Neuronal stem cell (in vitro differentiated cells): ENCODE measurements at regions not wholly inside any gene's neighbourhood (a gene's known extent, or its start where the extent isn't known, plus 50 kb on each side); places are given as distances from the start of the nearest gene placed in this dataset.

Experiments used
- DNase-seq: peaks from one replicate; pipeline ENCODE4 v3.0.0-alpha.2; 2013; ENCODE audit warnings: low spot score
- H2AFZ ChIP-seq: one replicate; pipeline ENCODE4 v1.6.1; 2013; ENCODE audit warnings: mild to moderate bottlenecking, low read length, inconsistent platforms
- H2AK5ac ChIP-seq: 2 replicates; pipeline ENCODE4 v1.6.1; 2013; ENCODE audit warnings: low read depth, mild to moderate bottlenecking, inconsistent platforms, low read length, moderate library complexity, mixed read lengths
- H2BK120ac ChIP-seq: 2 replicates; pipeline ENCODE4 v1.6.1; 2013; ENCODE audit warnings: low read depth, mild to moderate bottlenecking, inconsistent platforms, low read length, moderate library complexity, mixed read lengths
- H2BK12ac ChIP-seq: one replicate; pipeline ENCODE4 v1.6.1; 2013; ENCODE audit warnings: low read length, inconsistent platforms
- H2BK15ac ChIP-seq: 2 replicates; pipeline ENCODE4 v1.6.1; 2013; ENCODE audit warnings: mild to moderate bottlenecking, low read length, inconsistent platforms, mixed read lengths
- H2BK5ac ChIP-seq: one replicate; pipeline ENCODE4 v1.6.1; 2013; ENCODE audit warnings: inconsistent platforms, mild to moderate bottlenecking, low read length, moderate library complexity
- H3K14ac ChIP-seq: one replicate; pipeline ENCODE4 v1.6.1; 2013; ENCODE audit warnings: low read length, inconsistent platforms
- H3K18ac ChIP-seq: 2 replicates; pipeline ENCODE4 v1.6.1; 2013; ENCODE audit warnings: low read length, inconsistent platforms
- H3K23ac ChIP-seq: 2 replicates; pipeline ENCODE4 v1.6.1; 2013; ENCODE audit warnings: low read depth, mild to moderate bottlenecking, mixed read lengths, low read length, inconsistent platforms; ENCODE audit not compliant: poor library complexity
- H3K27ac ChIP-seq: replicated peaks from 3 replicates; pipeline ENCODE4 v1.5.1; 2013; ENCODE audit warnings: low read length, inconsistent platforms
- H3K27me3 ChIP-seq, 3 experiments: 2 replicates each; pipeline ENCODE4 v1.6.1; 2013; ENCODE audit warnings: low read length in 3 of 3, mild to moderate bottlenecking in 2 of 3, inconsistent platforms in 1 of 3, low read depth in 1 of 3, mixed read lengths in 1 of 3, moderate library complexity in 1 of 3; ENCODE audit not compliant: control insufficient read depth in 3 of 3, insufficient read depth in 3 of 3
- H3K36me3 ChIP-seq, 2 donors: replicated peaks in 1 of 2; 2 replicates each; pipeline ENCODE4 v1.6.1; 2013; ENCODE audit warnings: low read length in 2 of 2; ENCODE audit not compliant: control insufficient read depth in 2 of 2, insufficient read depth in 2 of 2
- H3K4ac ChIP-seq: 2 replicates; pipeline ENCODE4 v1.6.1; 2013; ENCODE audit warnings: inconsistent platforms, mild to moderate bottlenecking, low read length, moderate library complexity
- H3K4me1 ChIP-seq, 2 donors: 1 replicate in 1 of 2; 2 replicates in 1 of 2; pipeline ENCODE4 v1.6.1; 2013; ENCODE audit warnings: low read length in 2 of 2, low read depth in 1 of 2; ENCODE audit not compliant: control insufficient read depth in 2 of 2, insufficient read depth in 1 of 2
- H3K4me2 ChIP-seq: one replicate; pipeline ENCODE4 v1.6.1; 2013; ENCODE audit warnings: mild to moderate bottlenecking, low read length, inconsistent platforms; ENCODE audit not compliant: insufficient read depth, poor library complexity, severe bottlenecking
- H3K4me3 ChIP-seq, 2 donors: 2 replicates each; pipeline ENCODE4 v1.5.1; 2013; ENCODE audit warnings: low read length in 2 of 2, mild to moderate bottlenecking in 2 of 2, inconsistent platforms in 1 of 2, moderate library complexity in 1 of 2
- H3K79me1 ChIP-seq: one replicate; pipeline ENCODE4 v1.6.1; 2013; ENCODE audit warnings: low read depth, mild to moderate bottlenecking, inconsistent platforms, low read length, moderate library complexity
- H3K9ac ChIP-seq: one replicate; pipeline ENCODE4 v1.6.1; 2013; ENCODE audit warnings: mild to moderate bottlenecking, low read depth, low read length, inconsistent platforms; ENCODE audit not compliant: poor library complexity
- H3K9me3 ChIP-seq, 2 donors: replicated peaks in 1 of 2; 2 replicates each; pipeline versions ENCODE3 to v1.6.1; 2013; ENCODE audit warnings: low read length in 2 of 2, mild to moderate bottlenecking in 2 of 2, inconsistent platforms in 1 of 2, low read depth in 1 of 2, mixed read lengths in 1 of 2, moderate library complexity in 1 of 2; ENCODE audit not compliant: control insufficient read depth in 2 of 2, insufficient read depth in 1 of 2
- H4K8ac ChIP-seq: one replicate; pipeline ENCODE4 v1.6.1; 2013; ENCODE audit warnings: low read depth, mild to moderate bottlenecking, inconsistent platforms, low read length, moderate library complexity
- H4K91ac ChIP-seq: one replicate; pipeline ENCODE4 v1.6.1; 2013; ENCODE audit warnings: low read length, low read depth, mild to moderate bottlenecking, inconsistent platforms; ENCODE audit not compliant: poor library complexity
- WGBS, 2 donors: extraction: QIAGEN DNeasy Blood & Tissue Kit; methylation state at CpG; one replicate each; pipeline ENCODE4 v1.1.7; 2013; ENCODE audit warnings: missing lambda C conversion rate in 2 of 2, mixed read lengths in 1 of 2; ENCODE audit not compliant: insufficient read length in 2 of 2, insufficient replicate concordance in 1 of 2; ENCODE audit errors: extremely low coverage in 2 of 2; 5-methylcytosine and 5-hydroxymethylcytosine counted together

DNA sequence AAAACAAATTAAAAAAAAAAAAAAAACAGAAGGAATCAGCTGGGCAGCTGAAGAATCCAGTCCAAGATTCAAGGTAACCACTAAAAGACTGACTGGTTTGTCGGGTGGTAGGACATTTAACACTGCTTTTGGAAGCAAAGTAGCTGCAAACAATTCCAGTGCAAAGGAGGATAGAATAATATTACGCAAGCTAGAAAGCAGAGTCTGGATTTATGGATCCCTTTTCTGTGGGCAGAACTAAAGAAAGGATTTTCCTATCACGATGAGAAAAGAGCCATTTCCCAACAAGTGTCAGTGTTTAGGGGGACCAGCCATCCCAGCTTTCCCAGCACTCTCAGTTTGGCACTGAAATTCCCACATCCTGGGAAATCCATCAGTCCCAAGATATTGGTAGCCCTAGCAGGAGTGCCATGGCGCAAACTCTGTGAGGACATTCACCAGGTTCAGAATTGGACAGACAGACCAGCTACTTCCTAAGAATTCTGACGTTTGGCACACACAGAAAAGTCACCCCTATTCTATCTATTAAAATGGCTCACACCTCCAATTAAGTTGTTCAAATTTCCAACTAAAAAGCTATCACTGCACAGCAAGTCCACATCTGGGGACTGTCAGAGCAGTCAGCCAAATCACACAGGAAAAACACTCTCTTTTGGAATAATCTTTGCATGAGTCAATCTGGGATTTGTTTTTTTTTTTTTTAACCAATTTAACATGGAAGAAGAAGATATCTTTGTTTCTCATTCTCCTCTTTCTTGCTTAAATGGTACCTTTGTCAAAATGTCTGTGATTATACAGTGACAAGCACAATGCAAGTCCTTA lies 356.8 kb upstream of the ARID1B start:
- Histone ChIP-seq H4K8ac (no peak overlapping the region), H3K79me1 (no peaks in the 10 kb centered on the region), H3K9ac (no peak overlapping the region), H2BK120ac (no peak overlapping the region), H3K14ac (no peak overlapping the region), H3K23ac (no peak overlapping the region), H3K4me2 (no peak overlapping the region), H3K4me1 (no peaks in the 10 kb centered on the region), H3K27ac (no peak overlapping the region), H3K4me3 (no peak overlapping the region), H2AK5ac (no peak overlapping the region), H3K4ac (no peak overlapping the region), H2BK12ac (no peak overlapping the region), H2AFZ (no peak overlapping the region), H2BK15ac (no peak overlapping the region), H3K18ac (no peak overlapping the region), H4K91ac (no peak overlapping the region), H3K9me3 (peaks cover 0 to 1% of the 10 kb centered on the region in 2 donors), H3K27me3 (no peaks in the 10 kb centered on the region), H3K36me3 (no peaks in the 10 kb centered on the region), H2BK5ac (no peak overlapping the region)
- no peak for DNase-seq
- WGBS, 2 donors = no CpG with 5 or more reads among the region's 5 CpGs

DNA sequence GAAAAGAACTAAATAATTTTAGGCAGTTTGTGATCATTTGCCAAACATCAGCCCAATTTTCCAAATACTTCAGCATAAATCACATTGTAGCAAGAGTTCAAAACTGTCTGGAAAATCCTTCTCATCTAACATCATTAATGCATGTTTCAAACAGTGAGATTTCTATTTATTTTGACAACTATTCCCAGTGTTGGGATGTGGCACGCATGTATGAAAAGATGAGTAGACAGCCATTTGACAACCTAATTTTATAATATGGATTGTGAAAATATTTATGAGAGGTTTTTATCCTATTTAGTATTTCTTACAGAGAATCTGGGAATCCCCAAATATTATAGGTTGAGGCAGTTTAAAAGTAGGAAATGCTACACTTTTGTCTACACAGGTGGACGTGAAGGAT lies 357.6 kb upstream of the ARID1B start:
- H2AFZ ChIP-seq = no peak overlapping the region
- H3K14ac ChIP-seq = no peak overlapping the region
- no peak overlapping the region for H3K27ac ChIP-seq
- no peaks in the 10 kb centered on the region for H3K79me1 ChIP-seq
- H3K27me3 ChIP-seq = no peaks in the 10 kb centered on the region
- H3K9ac ChIP-seq = no peak overlapping the region
- no CpG with 5 or more reads among the region's 2 CpGs for WGBS, 2 donors
- no peaks in the 10 kb centered on the region for H3K4me1 ChIP-seq
- no peak overlapping the region for H2BK15ac ChIP-seq
- H3K4me3 ChIP-seq = no peak overlapping the region
- H3K23ac ChIP-seq = no peak overlapping the region
- H3K36me3 ChIP-seq = no peaks in the 10 kb centered on the region
- no peak overlapping the region for H4K8ac ChIP-seq
- H3K9me3 ChIP-seq = peaks cover 0 to 1% of the 10 kb centered on the region in 2 donors
- no peak overlapping the region for H3K4ac ChIP-seq
- no peak overlapping the region for H2BK5ac ChIP-seq
- no peak overlapping the region for H3K4me2 ChIP-seq
- DNase-seq = no peak
- no peak overlapping the region for H4K91ac ChIP-seq
- H3K18ac ChIP-seq = no peak overlapping the region
- no peak overlapping the region for H2BK12ac ChIP-seq
- H2AK5ac ChIP-seq = no peak overlapping the region
- H2BK120ac ChIP-seq = no peak overlapping the region

DNA sequence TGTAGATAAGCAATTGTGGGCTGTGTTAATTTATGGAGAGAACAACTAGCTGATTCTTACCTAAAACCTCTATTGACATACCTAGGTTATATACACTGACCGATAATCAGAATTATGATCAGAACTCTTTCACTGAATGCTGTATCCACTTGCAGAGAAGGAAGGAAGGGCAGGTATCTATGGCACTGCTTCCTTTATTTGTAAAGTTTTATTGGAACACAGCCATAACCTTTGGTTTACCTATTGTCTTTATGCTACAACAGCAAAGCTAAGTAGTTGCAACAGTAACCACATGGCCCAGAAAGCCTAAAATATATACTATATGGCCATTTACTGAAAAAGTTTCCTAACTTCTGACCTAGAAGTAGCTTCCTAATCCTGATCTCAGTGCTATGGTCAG lies 358.9 kb upstream of the ARID1B start:
- no peaks in the 10 kb centered on the region for H3K4me1 ChIP-seq
- H2AK5ac ChIP-seq = no peak overlapping the region
- no peaks in the 10 kb centered on the region for H3K79me1 ChIP-seq
- no peak overlapping the region for H3K18ac ChIP-seq
- no peak overlapping the region for H3K27ac ChIP-seq
- no peak overlapping the region for H3K14ac ChIP-seq
- H2BK15ac ChIP-seq = no peak overlapping the region
- no peak overlapping the region for H4K91ac ChIP-seq
- H4K8ac ChIP-seq = no peak overlapping the region
- no peak overlapping the region for H3K23ac ChIP-seq
- no peak overlapping the region for H3K4me3 ChIP-seq
- no peak overlapping the region for H3K9ac ChIP-seq
- no CpG with 5 or more reads among the region's 1 CpG for WGBS, 2 donors
- no peak overlapping the region for H2BK120ac ChIP-seq
- H3K4ac ChIP-seq = no peak overlapping the region
- H2AFZ ChIP-seq = no peak overlapping the region
- no peak for DNase-seq
- peaks cover 0 to 1% of the 10 kb centered on the region in 2 donors for H3K9me3 ChIP-seq
- no peaks in the 10 kb centered on the region for H3K36me3 ChIP-seq
- no peaks in the 10 kb centered on the region for H3K27me3 ChIP-seq
- no peak overlapping the region for H3K4me2 ChIP-seq
- no peak overlapping the region for H2BK5ac ChIP-seq
- no peak overlapping the region for H2BK12ac ChIP-seq

DNA sequence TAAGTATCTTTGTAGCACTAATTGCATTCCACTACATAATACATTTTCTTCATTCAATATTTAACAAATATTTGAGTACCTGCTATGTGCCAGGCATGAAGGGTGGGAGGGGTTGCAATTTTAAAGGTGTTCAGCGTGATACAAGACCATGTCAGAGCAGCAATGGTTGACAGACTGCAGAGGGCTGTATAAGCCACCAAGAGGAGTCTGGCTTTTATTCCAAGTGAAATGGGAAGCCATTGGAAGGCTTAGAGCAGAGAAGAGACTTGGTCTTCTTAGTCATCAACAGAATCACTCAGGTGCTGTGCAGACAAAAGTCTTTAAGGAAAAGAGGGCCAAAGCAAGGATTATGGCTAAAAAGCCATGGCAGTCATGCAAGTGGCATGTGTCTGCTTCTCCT lies 360.8 kb upstream of the ARID1B start:
- H3K4me1 ChIP-seq = no peaks in the 10 kb centered on the region
- no peak overlapping the region for H2BK120ac ChIP-seq
- H3K79me1 ChIP-seq = no peaks in the 10 kb centered on the region
- H4K8ac ChIP-seq = no peak overlapping the region
- H3K27me3 ChIP-seq = no peaks in the 10 kb centered on the region
- no peak overlapping the region for H2BK5ac ChIP-seq
- no peak overlapping the region for H3K27ac ChIP-seq
- H2BK15ac ChIP-seq = no peak overlapping the region
- no peak overlapping the region for H2AK5ac ChIP-seq
- no peak for DNase-seq
- no peak overlapping the region for H3K18ac ChIP-seq
- no peak overlapping the region for H3K14ac ChIP-seq
- H3K9me3 ChIP-seq = peaks cover 0 to 3% of the 10 kb centered on the region in 2 donors
- H3K4me2 ChIP-seq = no peak overlapping the region
- WGBS, 2 donors = no CpG with 5 or more reads among the region's 1 CpG
- H3K4me3 ChIP-seq = no peak overlapping the region
- H2AFZ ChIP-seq = no peak overlapping the region
- H2BK12ac ChIP-seq = no peak overlapping the region
- no peak overlapping the region for H4K91ac ChIP-seq
- no peak overlapping the region for H3K9ac ChIP-seq
- H3K36me3 ChIP-seq = no peaks in the 10 kb centered on the region
- H3K23ac ChIP-seq = no peak overlapping the region
- H3K4ac ChIP-seq = no peak overlapping the region
